HCT116 (cell line): ENCODE measurements at regions not wholly inside any gene's neighbourhood (a gene's known extent, or its start where the extent isn't known, plus 50 kb on each side); places are given as distances from the start of the nearest gene placed in this dataset.

Source experiments
- CEBPB ChIP-seq: IDR thresholded peaks from 2 replicates; pipeline ENCODE4 v1.6.1; 2012; ENCODE audit warnings: low read depth
- CTCF ChIP-seq, 3 experiments: fragments of 200-600 bp in 1 of 3; sonication (generic) in 1 of 3; IDR thresholded peaks in 2 of 3; conservative IDR thresholded peaks in 1 of 3; 2 replicates each; pipeline ENCODE4 v1.5.1; 2012 to 2017; ENCODE audit warnings: low read depth in 2 of 3, low read length in 2 of 3, antibody characterized with exemption in 1 of 3, borderline replicate concordance in 1 of 3, control low read depth in 1 of 3, mild to moderate bottlenecking in 1 of 3, mixed read lengths in 1 of 3, mixed run types in 1 of 3, moderate library complexity in 1 of 3; ENCODE audit not compliant: insufficient read depth in 1 of 3
- EZH2 ChIP-seq: fragments of 200-600 bp; sonication (generic); IDR thresholded peaks from 2 replicates; pipeline ENCODE4 v1.6.1; 2017; ENCODE audit warnings: antibody characterized with exemption, mixed run types
- POLR2A ChIP-seq: IDR thresholded peaks from 2 replicates; pipeline ENCODE4 v1.7.0; 2011; ENCODE audit warnings: borderline replicate concordance; ENCODE audit not compliant: insufficient read depth, insufficient read length; ENCODE audit errors: extremely low read depth
- POLR2AphosphoS5 ChIP-seq: IDR thresholded peaks from 2 replicates; pipeline ENCODE4 v1.6.1; 2011; ENCODE audit warnings: mild to moderate bottlenecking, low read depth, low read length, moderate library complexity
- RAD21 ChIP-seq: IDR thresholded peaks from 2 replicates; pipeline ENCODE4 v1.6.1; 2012; ENCODE audit warnings: low read depth, mild to moderate bottlenecking
- REST ChIP-seq: IDR thresholded peaks from 2 replicates; pipeline ENCODE4 v1.6.1; 2012; ENCODE audit warnings: low read depth
- SRF ChIP-seq: IDR thresholded peaks from 2 replicates; pipeline ENCODE4 v1.6.1; 2012; ENCODE audit warnings: low read depth
- YY1 ChIP-seq: IDR thresholded peaks from 2 replicates; pipeline ENCODE4 v1.6.1; 2011; ENCODE audit warnings: low read length, low read depth, moderate library complexity, mild to moderate bottlenecking; ENCODE audit not compliant: insufficient replicate concordance; ENCODE audit errors: extremely low read depth
- ZBTB33 ChIP-seq: IDR thresholded peaks from 2 replicates; pipeline ENCODE4 v1.6.1; 2011; ENCODE audit warnings: mild to moderate bottlenecking, low read length, moderate library complexity; ENCODE audit not compliant: insufficient replicate concordance; ENCODE audit errors: extremely low read depth

- TF ChIP-seq CTCF (IDR thresholded peaks at IDR 0.05 in 2 of 3, conservative IDR thresholded peaks at IDR 0.05 in 1 of 3; ENCODE audit: borderline replicate concordance in 1 of 3, insufficient read depth in 1 of 3, low read depth in 2 of 3, low read length in 2 of 3) (no peak), CEBPB (no peak), EZH2 (no peak), POLR2A (no peak), YY1 (no peak), RAD21 (no peak), ZBTB33 (no peak), SRF (no peak), POLR2AphosphoS5 (no peak), REST (no peak)
Observed at GRCh38 chr5:117863586-117864296, 1124.6 kb downstream of the DTWD2 start.
